Trophoblast cell (in vitro differentiated cells and primary cell): ENCODE measurements at regions not wholly inside any gene's neighbourhood (a gene's known extent, or its start where the extent isn't known, plus 50 kb on each side); places are given as distances from the start of the nearest gene placed in this dataset.

Experiments used
- DNase-seq, 2 donors: peaks; one replicate each; pipeline ENCODE4 v3.0.0-alpha.2; 2016
- H2AFZ ChIP-seq: 2 replicates; pipeline ENCODE4 v1.6.1; 2013; ENCODE audit warnings: low read length, moderate library complexity, mild to moderate bottlenecking; ENCODE audit not compliant: insufficient read depth, poor library complexity
- H2AK5ac ChIP-seq: 2 replicates; pipeline ENCODE4 v1.6.1; 2013; ENCODE audit warnings: mild to moderate bottlenecking, low read length
- H2BK120ac ChIP-seq: 2 replicates; pipeline ENCODE4 v1.6.1; 2013; ENCODE audit warnings: low read length, mild to moderate bottlenecking, moderate library complexity; ENCODE audit not compliant: insufficient read depth, poor library complexity
- H2BK12ac ChIP-seq: 2 replicates; pipeline ENCODE4 v1.6.1; 2013; ENCODE audit warnings: mild to moderate bottlenecking, low read length, moderate library complexity
- H2BK5ac ChIP-seq: 2 replicates; pipeline ENCODE4 v1.6.1; 2013; ENCODE audit warnings: low read length, low read depth, moderate library complexity, mild to moderate bottlenecking; ENCODE audit not compliant: poor library complexity
- H3K14ac ChIP-seq: 2 replicates; pipeline ENCODE4 v1.6.1; 2013; ENCODE audit warnings: mild to moderate bottlenecking, low read length
- H3K18ac ChIP-seq: 2 replicates; pipeline ENCODE4 v1.6.1; 2013; ENCODE audit warnings: mild to moderate bottlenecking, low read length
- H3K23ac ChIP-seq: 2 replicates; pipeline ENCODE4 v1.6.1; 2013; ENCODE audit warnings: low read length
- H3K27ac ChIP-seq: 2 replicates; pipeline ENCODE4 v1.5.1; 2013; ENCODE audit warnings: low read depth, mild to moderate bottlenecking, inconsistent platforms, low read length, moderate library complexity
- H3K27me3 ChIP-seq: 2 replicates; pipeline ENCODE4 v1.6.1; 2013; ENCODE audit warnings: inconsistent platforms, mild to moderate bottlenecking, low read length, moderate library complexity; ENCODE audit not compliant: insufficient read depth
- H3K36me3 ChIP-seq, 2 experiments: 1 replicate in 1 of 2; 2 replicates in 1 of 2; pipeline ENCODE4 v1.6.1; 2013; ENCODE audit warnings: low read length in 2 of 2, mild to moderate bottlenecking in 2 of 2, moderate library complexity in 1 of 2; ENCODE audit not compliant: insufficient read depth in 2 of 2, control insufficient read depth in 1 of 2
- H3K4ac ChIP-seq: 2 replicates; pipeline ENCODE4 v1.6.1; 2013; ENCODE audit warnings: low read depth, mild to moderate bottlenecking, low read length, moderate library complexity
- H3K4me1 ChIP-seq, 2 experiments: 1 replicate in 1 of 2; 2 replicates in 1 of 2; pipeline ENCODE4 v1.6.1; 2013; ENCODE audit warnings: low read length in 2 of 2, mild to moderate bottlenecking in 2 of 2, moderate library complexity in 1 of 2; ENCODE audit not compliant: insufficient read depth in 2 of 2, control insufficient read depth in 1 of 2
- H3K4me2 ChIP-seq: 2 replicates; pipeline ENCODE4 v1.6.1; 2013; ENCODE audit warnings: inconsistent platforms, mild to moderate bottlenecking, low read length, moderate library complexity
- H3K4me3 ChIP-seq: 2 replicates; pipeline ENCODE4 v1.5.1; 2013; ENCODE audit warnings: mild to moderate bottlenecking, low read depth, low read length, inconsistent platforms
- H3K79me1 ChIP-seq: one replicate; pipeline ENCODE4 v1.6.1; 2013; ENCODE audit warnings: low read length
- H3K79me2 ChIP-seq: 2 replicates; pipeline ENCODE4 v1.6.1; 2013; ENCODE audit warnings: low read length, mild to moderate bottlenecking; ENCODE audit not compliant: control insufficient read depth, insufficient read depth, poor library complexity
- H3K9ac ChIP-seq: 2 replicates; pipeline ENCODE4 v1.6.1; 2013; ENCODE audit warnings: mild to moderate bottlenecking, low read length
- H3K9me3 ChIP-seq: 2 replicates; pipeline ENCODE4 v1.6.1; 2013; ENCODE audit warnings: low read depth, mild to moderate bottlenecking, control low read depth, inconsistent platforms, low read length; ENCODE audit not compliant: insufficient read depth
- H4K12ac ChIP-seq: 2 replicates; pipeline ENCODE4 v1.6.1; 2013; ENCODE audit warnings: low read depth, mild to moderate bottlenecking, low read length, moderate library complexity
- H4K8ac ChIP-seq: 2 replicates; pipeline ENCODE4 v1.6.1; 2013; ENCODE audit warnings: low read depth, mild to moderate bottlenecking, low read length, moderate library complexity
- H4K91ac ChIP-seq: one replicate; pipeline ENCODE4 v1.6.1; 2013; ENCODE audit warnings: low read depth, mild to moderate bottlenecking, low read length, moderate library complexity
- WGBS: extraction: QIAGEN DNeasy Blood & Tissue Kit; methylation state at CpG from one replicate; pipeline ENCODE4 v1.1.7; 2013; ENCODE audit warnings: missing lambda C conversion rate; ENCODE audit not compliant: insufficient read length, insufficient coverage; ENCODE audit errors: extremely low coverage; 5-methylcytosine and 5-hydroxymethylcytosine counted together

GRCh38 chr18:51401912-51402311, 204.4 kb upstream of the MEX3C start:
- H3K9me3 ChIP-seq = no peaks in the 10 kb centered on the region
- H4K91ac ChIP-seq = no peak overlapping the region
- H3K4me1 ChIP-seq = no peaks in the 10 kb centered on the region
- H2BK120ac ChIP-seq = no peak overlapping the region
- no peak overlapping the region for H2AFZ ChIP-seq
- H3K27ac ChIP-seq = no peak overlapping the region
- H3K36me3 ChIP-seq = no peaks in the 10 kb centered on the region
- no peak overlapping the region for H2BK5ac ChIP-seq
- H3K14ac ChIP-seq = no peak overlapping the region
- no peak overlapping the region for H3K4me3 ChIP-seq
- no peak overlapping the region for H3K4me2 ChIP-seq
- no peak overlapping the region for H4K12ac ChIP-seq
- no peak for DNase-seq
- no peak overlapping the region for H2BK12ac ChIP-seq
- no peak overlapping the region for H3K23ac ChIP-seq
- H3K18ac ChIP-seq = no peak overlapping the region
- H3K4ac ChIP-seq = no peak overlapping the region
- H3K9ac ChIP-seq = no peak overlapping the region
- H3K79me2 ChIP-seq = no peaks in the 10 kb centered on the region
- H2AK5ac ChIP-seq = no peak overlapping the region
- H3K27me3 ChIP-seq = no peaks in the 10 kb centered on the region
- H3K79me1 ChIP-seq = no peaks in the 10 kb centered on the region
- H4K8ac ChIP-seq = no peak overlapping the region
- no CpG with 5 or more reads among the region's 2 CpGs for WGBS

DNA sequence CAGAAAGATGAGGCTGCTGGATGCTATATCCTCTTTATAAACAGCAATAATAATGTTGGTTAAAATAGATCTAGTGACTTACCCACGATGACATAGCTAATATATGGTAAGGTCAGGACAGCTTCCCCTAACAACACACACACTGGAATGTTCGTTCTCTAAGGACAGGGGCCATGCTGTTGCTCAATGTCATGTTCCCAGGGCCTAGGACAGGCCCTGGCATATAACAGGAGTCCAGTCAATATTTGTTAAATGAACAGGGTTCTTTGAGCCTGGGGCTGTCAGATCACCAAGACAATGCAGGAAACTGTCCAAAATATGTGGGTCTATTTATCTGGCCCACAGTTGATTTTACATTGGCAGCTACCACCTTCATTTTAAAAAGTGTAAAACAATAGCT, 207.1 kb upstream of the MEX3C start:
- no peaks in the 10 kb centered on the region for H3K79me2 ChIP-seq
- no peak overlapping the region for H2BK12ac ChIP-seq
- H4K8ac ChIP-seq = no peak overlapping the region
- H3K4ac ChIP-seq = no peak overlapping the region
- no peak overlapping the region for H4K91ac ChIP-seq
- no peaks in the 10 kb centered on the region for H3K4me1 ChIP-seq
- no peak overlapping the region for H2BK120ac ChIP-seq
- no peak overlapping the region for H3K27ac ChIP-seq
- no peaks in the 10 kb centered on the region for H3K79me1 ChIP-seq
- H3K4me2 ChIP-seq = no peak overlapping the region
- no peak overlapping the region for H4K12ac ChIP-seq
- WGBS = no CpG with 5 or more reads among the region's 2 CpGs
- no peak overlapping the region for H3K4me3 ChIP-seq
- no peak overlapping the region for H3K18ac ChIP-seq
- no peaks in the 10 kb centered on the region for H3K9me3 ChIP-seq
- no peak overlapping the region for H3K14ac ChIP-seq
- no peaks in the 10 kb centered on the region for H3K27me3 ChIP-seq
- H3K9ac ChIP-seq = no peak overlapping the region
- DNase-seq = no peak
- no peak overlapping the region for H2AFZ ChIP-seq
- H3K23ac ChIP-seq = no peak overlapping the region
- no peaks in the 10 kb centered on the region for H3K36me3 ChIP-seq
- no peak overlapping the region for H2AK5ac ChIP-seq
- no peak overlapping the region for H2BK5ac ChIP-seq

DNA sequence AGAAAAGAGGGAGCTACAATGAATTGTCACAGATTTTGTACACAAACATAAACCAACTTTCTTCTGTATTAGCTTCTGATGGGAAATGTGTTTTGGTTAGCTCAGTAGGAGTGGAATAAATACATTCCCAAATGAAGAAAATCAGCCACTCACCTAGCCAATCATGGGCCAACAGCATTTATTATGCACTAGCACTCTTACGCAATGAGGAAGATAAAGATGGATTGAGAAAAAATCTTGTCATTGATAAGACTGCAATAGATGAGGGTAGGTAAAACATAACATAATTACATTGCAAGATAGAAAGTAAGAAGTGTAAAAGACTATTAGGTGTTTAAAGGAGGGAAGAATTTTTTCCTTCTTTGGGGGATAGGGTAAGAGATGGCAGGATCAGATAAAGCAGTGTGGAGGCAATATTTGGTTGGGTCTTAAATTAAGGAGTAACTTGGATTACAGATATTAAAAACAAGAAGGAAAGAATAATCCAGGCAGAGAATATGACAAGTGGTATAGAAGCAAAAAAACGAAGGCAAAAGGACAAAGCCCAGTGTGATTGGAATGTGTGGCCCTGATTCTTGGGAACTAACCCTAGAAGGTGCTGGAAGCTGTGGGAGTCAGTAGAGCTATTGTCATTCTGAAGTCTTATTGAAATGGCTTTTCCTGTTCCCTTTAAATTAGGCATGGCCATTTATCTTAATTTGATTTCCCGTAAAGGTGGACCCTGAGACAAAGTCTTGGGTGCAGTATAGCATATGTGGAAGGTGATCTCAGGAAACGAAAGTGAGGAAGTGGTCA, 208.4 kb upstream of the MEX3C start:
- Histone ChIP-seq H2BK120ac (no peak overlapping the region), H3K79me1 (no peaks in the 10 kb centered on the region), H4K91ac (no peak overlapping the region), H3K27ac (no peak overlapping the region), H3K79me2 (no peaks in the 10 kb centered on the region), H3K9ac (no peak overlapping the region), H4K8ac (no peak overlapping the region), H2BK12ac (no peak overlapping the region), H4K12ac (no peak overlapping the region), H3K9me3 (no peaks in the 10 kb centered on the region), H2AK5ac (no peak overlapping the region), H3K14ac (no peak overlapping the region), H3K36me3 (no peaks in the 10 kb centered on the region), H3K4me1 (no peaks in the 10 kb centered on the region), H3K4ac (no peak overlapping the region), H2BK5ac (no peak overlapping the region), H3K18ac (no peak overlapping the region), H2AFZ (no peak overlapping the region), H3K27me3 (no peaks in the 10 kb centered on the region), H3K4me2 (no peak overlapping the region), H3K4me3 (no peak overlapping the region), H3K23ac (no peak overlapping the region)
- no CpG with 5 or more reads among the region's 4 CpGs for WGBS
- DNase-seq = peak in 1 of 2 donors; percentile 53

DNA sequence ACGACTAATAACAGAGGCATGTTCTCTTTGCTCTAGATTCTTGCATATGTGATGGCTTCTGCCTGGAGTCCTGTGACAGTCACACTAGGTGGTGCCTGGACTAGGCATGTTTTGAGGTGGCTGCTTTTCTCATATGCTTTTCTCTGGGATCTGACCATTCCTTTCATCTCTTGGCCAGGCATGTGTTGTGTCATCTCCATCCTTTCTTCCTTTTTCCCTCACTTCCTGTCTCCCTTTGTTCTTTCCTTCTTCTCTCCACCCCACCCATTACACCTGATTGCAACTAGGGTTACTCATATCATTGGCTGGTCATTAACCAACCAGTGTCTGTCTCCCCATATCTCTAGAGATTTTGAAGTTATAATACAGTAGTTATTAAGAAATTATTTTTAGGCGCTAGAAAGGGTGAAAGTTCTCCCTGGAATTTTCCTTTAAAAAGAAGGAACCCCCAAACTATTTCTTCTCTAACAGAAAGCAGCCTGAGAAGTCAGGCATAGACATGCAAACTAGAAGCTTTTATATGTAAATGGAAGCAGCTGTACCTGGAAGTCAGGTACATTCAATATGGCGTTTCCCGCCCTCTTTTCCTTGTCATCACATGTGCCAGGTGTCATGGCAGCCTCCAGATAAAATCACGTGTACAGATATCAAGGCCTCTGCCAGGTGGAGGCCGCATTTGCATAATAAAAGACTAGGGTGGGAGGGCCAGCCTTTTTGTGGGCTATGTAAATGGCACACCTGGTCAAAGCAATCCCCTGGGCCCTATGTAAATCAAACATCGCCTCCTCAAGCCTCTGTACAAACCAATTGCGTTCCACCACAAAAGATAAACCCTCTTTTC, 220.4 kb upstream of the MEX3C start:
- Histone ChIP-seq H4K12ac (no peak overlapping the region), H3K9me3 (peaks cover 1% of the 10 kb centered on the region), H3K23ac (no peak overlapping the region), H3K27me3 (no peaks in the 10 kb centered on the region), H3K4me3 (no peak overlapping the region), H2AK5ac (no peak overlapping the region), H3K79me2 (no peaks in the 10 kb centered on the region), H3K36me3 (no peaks in the 10 kb centered on the region), H2BK12ac (no peak overlapping the region), H2BK120ac (no peak overlapping the region), H3K4me1 (no peaks in the 10 kb centered on the region), H4K91ac (no peak overlapping the region), H3K14ac (no peak overlapping the region), H3K18ac (no peak overlapping the region), H3K4ac (no peak overlapping the region), H3K79me1 (no peaks in the 10 kb centered on the region), H3K27ac (no peak overlapping the region), H4K8ac (no peak overlapping the region), H3K4me2 (no peak overlapping the region), H2BK5ac (no peak overlapping the region), H2AFZ (no peak overlapping the region), H3K9ac (no peak overlapping the region)
- no CpG with 5 or more reads among the region's 8 CpGs for WGBS
- DNase-seq = peak in 1 of 2 donors; percentile 25
